ENCODE measurements at regions not wholly inside any gene's neighbourhood (a gene's known extent, or its start where the extent isn't known, plus 50 kb on each side); places are given as distances from the start of the nearest gene placed in this dataset.
"Not testable (repeated sequence)": the region's sequence is repeated elsewhere in the genome, so short reads cannot be mapped to it uniquely, and the experiment has no call there.

- peak; percentile 17 to 98 for DNase-seq (ENCODE audit: low read depth in 2 of 2)
- Histone ChIP-seq H2AFZ (ENCODE audit: low read length) (no peak overlapping the region), H3K9ac (ENCODE audit: insufficient read depth, low read length) (no peak overlapping the region), H3K79me2 (ENCODE audit: control insufficient read depth, insufficient read depth, low read length) (no peaks in the 10 kb centered on the region), H4K20me1 (ENCODE audit: control insufficient read depth, extremely low read depth, insufficient read depth, low read length) (no peaks in the 10 kb centered on the region), H3K4me2 (ENCODE audit: extremely low read depth, insufficient read depth, low read length) (peak overlapping the region; percentile 55), H3K9me3 (ENCODE audit: control insufficient read depth, insufficient read depth, low read depth, low read length) (no peaks in the 10 kb centered on the region), H3K27me3 (ENCODE audit: control insufficient read depth, insufficient read depth, low read length) (no peaks in the 10 kb centered on the region), H3K4me1 (ENCODE audit: control insufficient read depth, extremely low read depth, insufficient read depth, low read length) (peaks cover 14% of the 10 kb centered on the region), H3K27ac (ENCODE audit: insufficient read depth, low read length) (peak overlapping the region; percentile 66), H3K36me3 (ENCODE audit: control insufficient read depth, insufficient read depth, low read length) (no peaks in the 10 kb centered on the region), H3K4me3 (replicated peaks in 1 of 4; ENCODE audit: control extremely low read depth in 1 of 4, insufficient read depth in 1 of 4, low read depth in 3 of 4, low read length in 4 of 4) (peak overlapping the region in 1 of 4 experiments; percentile 20)
- TF ChIP-seq CTCF (conservative IDR thresholded peaks at IDR 0.05 in 1 of 2, IDR thresholded peaks at IDR 0.05 in 1 of 2; ENCODE audit: low read depth in 1 of 2, low read length in 2 of 2) (no peak), EZH2 (IDR thresholded peaks at IDR 0.05; ENCODE audit: low read length, missing control alignments) (no peak)
These were observed 713.6 kb downstream of the TDRD15 start for GRCh38 chr2:21837168-21837960.

- DNase-seq (ENCODE audit: low read depth in 2 of 2): no peak
- no peak overlapping the region for H3K27ac ChIP-seq (ENCODE audit: insufficient read depth, low read length)
- peaks cover 8% of the 10 kb centered on the region for H3K4me1 ChIP-seq (ENCODE audit: control insufficient read depth, extremely low read depth, insufficient read depth, low read length)
- no peaks in the 10 kb centered on the region for H3K27me3 ChIP-seq (ENCODE audit: control insufficient read depth, insufficient read depth, low read length)
- no peak overlapping the region for H2AFZ ChIP-seq (ENCODE audit: low read length)
- H3K36me3 ChIP-seq (ENCODE audit: control insufficient read depth, insufficient read depth, low read length): no peaks in the 10 kb centered on the region
- no peaks in the 10 kb centered on the region for H3K9me3 ChIP-seq (ENCODE audit: control insufficient read depth, insufficient read depth, low read depth, low read length)
- TF ChIP-seq CTCF (conservative IDR thresholded peaks at IDR 0.05 in 1 of 2, IDR thresholded peaks at IDR 0.05 in 1 of 2; ENCODE audit: low read depth in 1 of 2, low read length in 2 of 2) (no peak), EZH2 (IDR thresholded peaks at IDR 0.05; ENCODE audit: low read length, missing control alignments) (no peak)
- no peak overlapping the region for H3K9ac ChIP-seq (ENCODE audit: insufficient read depth, low read length)
- H3K79me2 ChIP-seq (ENCODE audit: control insufficient read depth, insufficient read depth, low read length): no peaks in the 10 kb centered on the region
- no peak overlapping the region for H3K4me2 ChIP-seq (ENCODE audit: extremely low read depth, insufficient read depth, low read length)
- no peak overlapping the region for H3K4me3 ChIP-seq (replicated peaks in 1 of 4; ENCODE audit: control extremely low read depth in 1 of 4, insufficient read depth in 1 of 4, low read depth in 3 of 4, low read length in 4 of 4)
- H4K20me1 ChIP-seq (ENCODE audit: control insufficient read depth, extremely low read depth, insufficient read depth, low read length): no peaks in the 10 kb centered on the region
These were observed 717.6 kb downstream of the TDRD15 start for GRCh38 chr2:21841341-21841740.

- H3K4me1 ChIP-seq (ENCODE audit: control insufficient read depth, extremely low read depth, insufficient read depth, low read length); H3K4me3 ChIP-seq (replicated peaks in 1 of 4; ENCODE audit: control extremely low read depth in 1 of 4, insufficient read depth in 1 of 4, low read depth in 3 of 4, low read length in 4 of 4): not testable (repeated sequence)
These were observed 726.6 kb downstream of the TDRD15 start for GRCh38 chr2:21850367-21850766.

More at GRCh38 chr2:21850367-21850766, 726.6 kb downstream of the TDRD15 start:
- not testable (repeated sequence) for H3K4me2 ChIP-seq (ENCODE audit: extremely low read depth, insufficient read depth, low read length); H4K20me1 ChIP-seq (ENCODE audit: control insufficient read depth, extremely low read depth, insufficient read depth, low read length); H3K9me3 ChIP-seq (ENCODE audit: control insufficient read depth, insufficient read depth, low read depth, low read length); H3K36me3 ChIP-seq (ENCODE audit: control insufficient read depth, insufficient read depth, low read length); DNase-seq (ENCODE audit: low read depth in 2 of 2); H3K27ac ChIP-seq (ENCODE audit: insufficient read depth, low read length); H3K9ac ChIP-seq (ENCODE audit: insufficient read depth, low read length); H3K79me2 ChIP-seq (ENCODE audit: control insufficient read depth, insufficient read depth, low read length); H3K27me3 ChIP-seq (ENCODE audit: control insufficient read depth, insufficient read depth, low read length); H2AFZ ChIP-seq (ENCODE audit: low read length)
